ENCODE measurements at regions not wholly inside any gene's neighbourhood (a gene's known extent, or its start where the extent isn't known, plus 50 kb on each side); places are given as distances from the start of the nearest gene placed in this dataset.

DNA sequence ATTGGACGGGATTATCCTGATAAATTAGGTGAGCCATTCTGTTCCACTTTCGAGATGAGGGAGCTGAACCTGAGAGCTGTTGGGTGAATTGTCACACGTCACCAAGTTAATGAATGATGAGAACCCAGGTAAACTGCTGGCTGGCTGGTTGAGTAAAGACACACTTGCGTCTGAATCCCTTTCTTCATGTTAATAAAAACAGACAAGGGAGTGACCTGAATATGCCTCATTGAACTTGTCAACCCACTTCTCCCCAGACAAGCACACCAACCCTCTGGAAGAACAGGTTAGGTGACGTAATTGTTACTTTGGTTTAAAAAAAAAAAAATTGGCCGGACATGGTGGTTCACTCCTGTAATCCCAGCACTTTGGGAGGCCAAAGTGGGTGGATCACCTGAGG, 400.9 kb upstream of the CDH5 start:
- H3K4me3 ChIP-seq (ENCODE audit: low read length) = no peak overlapping the region
- no peaks in the 10 kb centered on the region for H3K36me3 ChIP-seq (ENCODE audit: control insufficient read depth, insufficient read depth, low read length)
- no peaks in the 10 kb centered on the region for H3K27me3 ChIP-seq (ENCODE audit: control insufficient read depth, insufficient read depth, low read length)
- DNase-seq = no peak
- 56% methylated on average over 2 of the region's 6 CpGs for WGBS (ENCODE audit: insufficient coverage)
- H3K9me3 ChIP-seq (replicated peaks; ENCODE audit: control insufficient read depth, low read depth, low read length) = peaks cover 4% of the 10 kb centered on the region
- no peak overlapping the region for H3K27ac ChIP-seq (ENCODE audit: low read length)
- H3K4me1 ChIP-seq (ENCODE audit: control insufficient read depth, insufficient read depth, low read length) = no peaks in the 10 kb centered on the region

DNA sequence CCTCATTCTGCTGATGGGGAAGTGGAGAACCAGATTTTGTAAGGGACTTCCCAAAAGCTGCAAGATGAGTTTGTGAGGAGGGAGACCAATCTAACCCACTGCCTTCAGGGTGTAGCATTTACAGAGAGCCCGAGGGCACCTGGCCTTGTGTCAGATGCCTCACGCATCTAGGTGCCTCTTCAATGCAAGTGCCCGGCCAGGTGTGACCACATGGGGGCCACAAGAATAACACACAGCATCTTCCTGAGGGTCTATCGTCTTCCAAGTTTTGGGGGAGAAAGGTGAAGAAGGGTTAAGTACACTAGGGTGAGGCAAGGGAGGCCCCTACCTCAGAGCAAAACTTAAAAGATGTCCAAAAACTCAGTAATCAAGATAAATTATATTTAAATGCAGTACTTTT, 401.7 kb upstream of the CDH5 start:
- DNase-seq = no peak
- WGBS (ENCODE audit: insufficient coverage) = 92% methylated on average over 2 of the region's 4 CpGs
- Histone ChIP-seq H3K9me3 (replicated peaks; ENCODE audit: control insufficient read depth, low read depth, low read length) (no peaks in the 10 kb centered on the region), H3K27me3 (ENCODE audit: control insufficient read depth, insufficient read depth, low read length) (no peaks in the 10 kb centered on the region), H3K27ac (ENCODE audit: low read length) (no peak overlapping the region), H3K4me3 (ENCODE audit: low read length) (no peak overlapping the region), H3K36me3 (ENCODE audit: control insufficient read depth, insufficient read depth, low read length) (no peaks in the 10 kb centered on the region), H3K4me1 (ENCODE audit: control insufficient read depth, insufficient read depth, low read length) (no peaks in the 10 kb centered on the region)

DNA sequence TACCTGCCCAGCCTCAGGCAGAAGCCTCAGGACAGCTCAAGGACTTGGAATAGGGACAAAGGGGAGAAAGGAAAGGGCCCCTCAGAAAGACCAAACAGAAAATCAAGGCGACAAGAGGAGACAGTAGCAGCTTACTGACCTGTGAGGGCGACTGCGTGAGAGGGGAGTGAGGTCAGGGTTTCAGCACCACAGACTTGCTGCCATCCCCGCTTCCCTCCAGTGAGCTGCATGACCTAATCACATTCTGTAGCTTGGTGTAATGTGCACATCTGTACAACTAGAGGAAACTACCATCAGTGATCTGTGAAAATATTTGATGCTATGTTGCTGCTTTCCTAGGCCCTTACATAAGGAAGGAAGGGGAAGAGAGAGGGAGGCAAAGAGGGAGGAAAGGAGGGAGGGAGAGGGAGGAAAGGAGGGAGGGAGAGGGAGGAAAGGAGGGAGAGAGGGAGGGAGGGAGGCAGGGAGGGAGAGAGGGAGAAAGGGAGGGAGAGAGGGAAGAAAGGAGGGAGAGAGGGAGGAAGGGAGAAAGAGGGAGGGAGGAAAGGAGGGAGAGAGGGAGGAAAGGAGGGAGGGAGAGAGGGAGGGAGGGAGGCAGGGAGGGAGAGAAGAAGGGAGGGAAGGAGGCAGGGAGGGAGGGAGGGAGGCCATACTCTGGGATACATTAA, 404.9 kb upstream of the CDH5 start:
- 50% methylated on average over 1 of the region's 4 CpGs for WGBS (ENCODE audit: insufficient coverage)
- Histone ChIP-seq H3K4me1 (ENCODE audit: control insufficient read depth, insufficient read depth, low read length) (no peaks in the 10 kb centered on the region), H3K27me3 (ENCODE audit: control insufficient read depth, insufficient read depth, low read length) (no peaks in the 10 kb centered on the region)

DNA sequence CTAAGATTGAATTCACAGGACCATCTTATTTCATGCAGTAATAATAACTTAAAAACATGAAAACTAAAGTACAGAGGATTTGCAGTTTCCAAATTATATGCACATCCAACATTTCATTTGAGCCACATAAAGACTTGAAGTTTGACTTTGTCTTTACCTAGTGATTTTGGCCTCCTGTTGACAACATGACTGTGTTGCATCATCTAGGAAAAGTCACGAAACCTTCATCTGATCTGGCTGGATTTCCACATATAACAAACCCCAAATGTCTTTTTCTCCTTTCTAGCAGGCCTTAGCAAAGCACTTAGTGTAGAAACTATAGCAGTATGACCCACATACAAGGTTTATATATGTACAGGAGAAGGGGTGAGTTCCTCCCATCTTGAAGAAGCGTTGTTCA, 406.5 kb upstream of the CDH5 start:
- DNase-seq = no peak
- WGBS (ENCODE audit: insufficient coverage) = 83% methylated on average over 1 of the region's 2 CpGs
- no peaks in the 10 kb centered on the region for H3K9me3 ChIP-seq (replicated peaks; ENCODE audit: control insufficient read depth, low read depth, low read length)
- H3K27me3 ChIP-seq (ENCODE audit: control insufficient read depth, insufficient read depth, low read length) = no peaks in the 10 kb centered on the region
- H3K27ac ChIP-seq (ENCODE audit: low read length) = no peak overlapping the region
- no peaks in the 10 kb centered on the region for H3K4me1 ChIP-seq (ENCODE audit: control insufficient read depth, insufficient read depth, low read length)
- no peak overlapping the region for H3K4me3 ChIP-seq (ENCODE audit: low read length)
- no peaks in the 10 kb centered on the region for H3K36me3 ChIP-seq (ENCODE audit: control insufficient read depth, insufficient read depth, low read length)

More for the DNA sequence above, 404.9 kb upstream of the CDH5 start:
- Histone ChIP-seq H3K4me3 (ENCODE audit: low read length) (no peak overlapping the region), H3K36me3 (ENCODE audit: control insufficient read depth, insufficient read depth, low read length) (no peaks in the 10 kb centered on the region), H3K27ac (ENCODE audit: low read length) (no peak overlapping the region), H3K9me3 (replicated peaks; ENCODE audit: control insufficient read depth, low read depth, low read length) (no peaks in the 10 kb centered on the region)
- DNase-seq = no peak

DNA sequence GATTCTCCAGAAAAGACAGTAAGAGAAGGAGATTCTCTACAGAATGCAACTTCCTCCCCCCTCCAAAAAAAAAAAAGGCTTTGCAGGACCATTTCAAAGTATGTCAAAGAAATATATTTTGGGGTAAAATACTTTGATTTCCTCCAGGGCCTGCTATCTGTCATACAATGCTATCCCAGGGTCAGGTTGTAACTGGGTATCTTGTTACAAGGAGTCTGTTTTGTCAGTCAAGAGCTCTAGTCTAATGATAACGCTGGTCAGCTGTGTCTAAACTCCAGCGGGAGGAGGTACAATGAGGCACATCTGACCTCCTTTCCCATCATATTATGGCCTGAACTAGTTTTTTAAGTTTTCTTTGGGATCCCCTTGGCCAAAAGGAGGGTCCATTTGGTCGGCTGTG, 408.4 kb upstream of the CDH5 start:
- Histone ChIP-seq H3K9me3 (replicated peaks; ENCODE audit: control insufficient read depth, low read depth, low read length) (no peaks in the 10 kb centered on the region), H3K36me3 (ENCODE audit: control insufficient read depth, insufficient read depth, low read length) (no peaks in the 10 kb centered on the region), H3K4me1 (ENCODE audit: control insufficient read depth, insufficient read depth, low read length) (no peaks in the 10 kb centered on the region), H3K4me3 (ENCODE audit: low read length) (no peak overlapping the region), H3K27me3 (ENCODE audit: control insufficient read depth, insufficient read depth, low read length) (no peaks in the 10 kb centered on the region), H3K27ac (ENCODE audit: low read length) (no peak overlapping the region)
- WGBS (ENCODE audit: insufficient coverage) = no CpG with 5 or more reads among the region's 3 CpGs
- no peak for DNase-seq

DNA sequence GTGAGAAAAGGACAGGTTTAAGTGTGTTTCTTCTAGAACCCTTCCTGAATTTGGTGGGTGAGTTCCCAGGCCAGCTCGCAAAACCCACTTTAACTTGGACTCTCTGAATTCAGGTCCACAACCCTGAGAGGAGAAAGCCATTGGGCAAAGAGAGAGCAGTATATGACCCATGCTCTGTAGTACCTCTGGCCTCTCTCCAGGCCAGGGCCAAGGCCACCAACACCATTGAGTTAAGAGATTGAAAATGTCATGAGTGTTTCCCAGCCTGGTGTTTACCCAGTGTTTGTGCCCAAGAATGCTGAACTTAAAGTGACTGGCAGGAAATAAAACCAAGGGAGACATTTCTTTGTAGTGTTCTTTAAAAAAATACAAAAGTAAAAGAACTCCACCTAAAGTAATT, 410.4 kb upstream of the CDH5 start:
- Histone ChIP-seq H3K4me3 (ENCODE audit: low read length) (no peak overlapping the region), H3K27me3 (ENCODE audit: control insufficient read depth, insufficient read depth, low read length) (no peaks in the 10 kb centered on the region), H3K4me1 (ENCODE audit: control insufficient read depth, insufficient read depth, low read length) (no peaks in the 10 kb centered on the region), H3K27ac (ENCODE audit: low read length) (no peak overlapping the region), H3K9me3 (replicated peaks; ENCODE audit: control insufficient read depth, low read depth, low read length) (no peaks in the 10 kb centered on the region), H3K36me3 (ENCODE audit: control insufficient read depth, insufficient read depth, low read length) (no peaks in the 10 kb centered on the region)
- no peak for DNase-seq
- 80% methylated on average over 1 of the region's 1 CpG for WGBS (ENCODE audit: insufficient coverage)

DNA sequence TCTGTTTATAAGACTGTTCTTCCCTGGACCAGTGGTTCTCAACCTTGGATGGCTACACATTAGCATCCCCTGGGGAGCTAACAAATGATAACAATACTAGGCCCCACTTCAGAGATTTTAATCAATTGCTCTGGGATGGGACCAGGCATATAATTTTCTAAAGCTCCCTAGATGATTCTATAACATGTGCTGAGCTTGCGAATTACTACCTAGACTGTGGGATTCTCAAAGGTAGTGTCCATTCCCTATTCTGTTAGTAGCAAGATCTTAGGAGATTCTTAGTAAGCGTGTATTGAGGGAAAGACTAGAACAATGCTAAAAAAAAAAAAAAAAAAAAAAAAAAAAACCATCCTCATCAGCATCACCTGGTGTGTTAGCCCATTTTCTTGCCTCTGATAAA, 412.0 kb upstream of the CDH5 start:
- Histone ChIP-seq H3K27ac (ENCODE audit: low read length) (no peak overlapping the region), H3K9me3 (replicated peaks; ENCODE audit: control insufficient read depth, low read depth, low read length) (no peaks in the 10 kb centered on the region), H3K36me3 (ENCODE audit: control insufficient read depth, insufficient read depth, low read length) (no peaks in the 10 kb centered on the region), H3K4me1 (ENCODE audit: control insufficient read depth, insufficient read depth, low read length) (no peaks in the 10 kb centered on the region), H3K4me3 (ENCODE audit: low read length) (no peak overlapping the region), H3K27me3 (ENCODE audit: control insufficient read depth, insufficient read depth, low read length) (no peaks in the 10 kb centered on the region)
- no peak for DNase-seq
- WGBS (ENCODE audit: insufficient coverage) = no CpG with 5 or more reads among the region's 2 CpGs

DNA sequence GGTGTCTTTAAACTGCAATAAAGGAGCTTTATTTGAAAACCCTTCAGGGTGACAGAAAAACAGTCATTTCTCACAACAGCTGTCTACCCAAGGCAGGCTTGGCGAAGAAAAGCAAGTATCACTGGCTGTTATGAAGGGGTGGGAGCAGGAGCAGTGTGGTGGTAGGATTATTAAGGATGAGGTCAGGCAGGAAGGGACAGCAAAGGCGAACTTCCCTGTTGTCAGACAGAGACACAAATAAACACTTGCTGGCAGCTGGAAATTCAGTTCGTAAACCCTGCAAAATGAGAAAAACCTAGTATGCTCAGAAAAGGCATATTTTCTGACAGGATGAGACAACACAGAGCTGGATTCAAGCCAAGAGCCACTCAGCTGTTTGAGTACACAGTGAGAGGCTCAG, 416.3 kb upstream of the CDH5 start:
- H3K36me3 ChIP-seq (ENCODE audit: control insufficient read depth, insufficient read depth, low read length) = no peaks in the 10 kb centered on the region
- H3K27me3 ChIP-seq (ENCODE audit: control insufficient read depth, insufficient read depth, low read length) = no peaks in the 10 kb centered on the region
- WGBS (ENCODE audit: insufficient coverage) = 33% methylated on average over 1 of the region's 3 CpGs
- H3K4me3 ChIP-seq (ENCODE audit: low read length) = no peak overlapping the region
- peaks cover 2% of the 10 kb centered on the region for H3K4me1 ChIP-seq (ENCODE audit: control insufficient read depth, insufficient read depth, low read length)
- H3K27ac ChIP-seq (ENCODE audit: low read length) = no peak overlapping the region
- no peaks in the 10 kb centered on the region for H3K9me3 ChIP-seq (replicated peaks; ENCODE audit: control insufficient read depth, low read depth, low read length)
- peak; percentile 36 for DNase-seq

DNA sequence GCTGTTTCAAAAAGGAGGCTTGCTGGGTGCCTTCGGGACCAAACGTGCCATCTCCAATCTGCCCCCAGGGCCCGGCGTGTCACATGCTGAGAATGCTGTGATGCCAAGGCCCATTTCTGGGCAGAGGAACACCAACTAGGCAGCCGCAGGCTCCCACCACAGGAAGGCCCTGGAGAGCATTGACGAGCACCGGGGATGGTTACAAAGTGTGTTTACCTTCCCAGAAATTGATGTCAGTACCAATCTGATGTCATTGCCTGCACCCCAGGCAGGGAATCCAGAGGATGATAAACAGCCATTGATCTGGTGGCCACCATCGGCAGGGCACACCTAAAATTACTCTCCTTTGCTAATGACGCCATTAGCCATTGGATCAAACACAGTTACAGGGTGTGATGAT, 418.1 kb upstream of the CDH5 start:
- WGBS (ENCODE audit: insufficient coverage) = 93% methylated on average over 5 of the region's 9 CpGs
- H3K36me3 ChIP-seq (ENCODE audit: control insufficient read depth, insufficient read depth, low read length) = no peaks in the 10 kb centered on the region
- H3K4me3 ChIP-seq (ENCODE audit: low read length) = no peak overlapping the region
- no peaks in the 10 kb centered on the region for H3K9me3 ChIP-seq (replicated peaks; ENCODE audit: control insufficient read depth, low read depth, low read length)
- H3K4me1 ChIP-seq (ENCODE audit: control insufficient read depth, insufficient read depth, low read length) = peaks cover 2% of the 10 kb centered on the region
- H3K27me3 ChIP-seq (ENCODE audit: control insufficient read depth, insufficient read depth, low read length) = no peaks in the 10 kb centered on the region
- DNase-seq = no peak
- no peak overlapping the region for H3K27ac ChIP-seq (ENCODE audit: low read length)

DNA sequence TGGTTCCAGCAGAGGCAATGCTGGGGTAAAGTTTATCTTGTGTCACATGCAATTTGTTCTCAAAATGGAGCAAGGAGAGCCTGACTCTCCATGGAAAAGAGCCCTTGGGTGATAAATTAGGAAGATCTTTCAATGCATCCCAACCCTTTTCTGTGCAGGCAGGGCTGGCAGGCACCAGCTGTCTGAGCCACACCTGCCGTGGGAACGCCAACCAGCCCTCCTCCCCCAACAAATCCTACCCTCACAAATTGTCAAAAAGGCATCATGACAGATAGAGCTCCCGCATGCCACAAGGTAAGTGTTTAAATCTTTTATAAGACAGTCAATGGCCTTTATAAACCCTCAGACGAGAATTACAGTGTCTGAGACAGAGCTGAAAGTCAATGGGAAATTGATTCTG, 418.5 kb upstream of the CDH5 start:
- H3K4me1 ChIP-seq (ENCODE audit: control insufficient read depth, insufficient read depth, low read length) = peaks cover 2% of the 10 kb centered on the region
- no peaks in the 10 kb centered on the region for H3K27me3 ChIP-seq (ENCODE audit: control insufficient read depth, insufficient read depth, low read length)
- no peaks in the 10 kb centered on the region for H3K9me3 ChIP-seq (replicated peaks; ENCODE audit: control insufficient read depth, low read depth, low read length)
- no peak overlapping the region for H3K4me3 ChIP-seq (ENCODE audit: low read length)
- H3K27ac ChIP-seq (ENCODE audit: low read length) = no peak overlapping the region
- no peak for DNase-seq
- no peaks in the 10 kb centered on the region for H3K36me3 ChIP-seq (ENCODE audit: control insufficient read depth, insufficient read depth, low read length)
- 100% methylated on average over 1 of the region's 4 CpGs for WGBS (ENCODE audit: insufficient coverage)

DNA sequence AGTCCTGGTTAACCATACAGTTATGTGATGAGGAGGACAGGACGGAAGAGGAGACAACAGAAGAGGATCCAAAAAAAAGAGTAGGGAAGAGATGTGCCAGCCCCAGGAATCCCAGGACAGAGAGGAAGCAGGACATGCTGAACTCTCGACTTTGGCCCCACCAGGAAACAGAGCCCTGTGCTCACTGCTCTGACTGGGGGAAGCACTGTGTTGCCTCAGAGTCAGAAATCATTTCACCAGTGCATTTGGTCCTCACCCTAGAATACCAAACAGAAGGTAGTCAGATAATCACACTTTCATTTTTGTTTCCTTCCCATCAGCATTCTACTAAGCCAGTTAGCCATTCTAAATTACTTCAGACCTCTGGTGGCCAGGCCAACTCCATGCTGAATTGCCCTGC, 421.0 kb upstream of the CDH5 start:
- H3K36me3 ChIP-seq (ENCODE audit: control insufficient read depth, insufficient read depth, low read length) = no peaks in the 10 kb centered on the region
- no peak for DNase-seq
- peaks cover 2% of the 10 kb centered on the region for H3K4me1 ChIP-seq (ENCODE audit: control insufficient read depth, insufficient read depth, low read length)
- no peak overlapping the region for H3K4me3 ChIP-seq (ENCODE audit: low read length)
- H3K27ac ChIP-seq (ENCODE audit: low read length) = no peak overlapping the region
- no peaks in the 10 kb centered on the region for H3K9me3 ChIP-seq (replicated peaks; ENCODE audit: control insufficient read depth, low read depth, low read length)
- no peaks in the 10 kb centered on the region for H3K27me3 ChIP-seq (ENCODE audit: control insufficient read depth, insufficient read depth, low read length)
- 65% methylated on average over 2 of the region's 2 CpGs for WGBS (ENCODE audit: insufficient coverage)

All from muscle of leg (tissue), 3 donors.